ENCODE measurements at regions not wholly inside any gene's neighbourhood (a gene's known extent, or its start where the extent isn't known, plus 50 kb on each side); places are given as distances from the start of the nearest gene placed in this dataset.

- H3K27ac ChIP-seq = no peak overlapping the region
- DNase-seq (no peak), ATAC-seq (peak; percentile 56 to 82 (median 72))
- H3K27me3 ChIP-seq = no peaks in the 10 kb centered on the region
- H3K36me3 ChIP-seq = no peaks in the 10 kb centered on the region
- no peak overlapping the region for H3K4me3 ChIP-seq
- TF ChIP-seq POLR2A (IDR thresholded peaks at IDR 0.05) = no peak
- no peak for TF ChIP-seq CTCF (IDR thresholded peaks at IDR 0.05)
- H3K9me3 ChIP-seq = no peaks in the 10 kb centered on the region
- 38% methylated on average over 2 of the region's 2 CpGs for WGBS (ENCODE audit: insufficient coverage, low coverage, low lambda C conversion rate, missing lambda C conversion rate)
- intact Hi-C loops (cut with DNase I) = no loop called here
- peaks cover 0 to 9% (median 0%) of the 10 kb centered on the region in 4 donors for H3K4me1 ChIP-seq
Observed at GRCh38 chr9:32300373-32300772, 84.1 kb upstream of the ACO1 start.

GRCh38 chr9:32304495-32304894 is 79.9 kb upstream of the ACO1 start:
- TF ChIP-seq POLR2A (IDR thresholded peaks at IDR 0.05) (no peak), CTCF (IDR thresholded peaks at IDR 0.05) (no peak)
- Histone ChIP-seq H3K9me3 (no peaks in the 10 kb centered on the region), H3K36me3 (no peaks in the 10 kb centered on the region), H3K4me1 (peaks cover 0 to 9% (median 0%) of the 10 kb centered on the region in 4 donors), H3K27me3 (no peaks in the 10 kb centered on the region), H3K27ac (no peak overlapping the region), H3K4me3 (no peak overlapping the region)
- ATAC-seq = peak; percentile 58 to 81 (median 70)
- intact Hi-C loops (cut with DNase I) = no loop called here
- 0% methylated on average over 1 of the region's 1 CpG for WGBS (ENCODE audit: insufficient coverage, low coverage, low lambda C conversion rate, missing lambda C conversion rate)
- DNase-seq = no peak

- intact Hi-C loops (cut with DNase I) = no loop called here
- DNase-seq = no peak
- no peak overlapping the region for H3K27ac ChIP-seq
Observed at GRCh38 chr9:32306006-32306405, 78.4 kb upstream of the ACO1 start.

GRCh38 chr9:32319312-32319929 is 65.0 kb upstream of the ACO1 start:
- H3K27ac ChIP-seq = no peak overlapping the region
- intact Hi-C loops (cut with DNase I) = no loop called here
- ATAC-seq = no peak
- no peaks in the 10 kb centered on the region for H3K9me3 ChIP-seq
- no peak for DNase-seq
- TF ChIP-seq POLR2A (IDR thresholded peaks at IDR 0.05) = no peak
- no peak for TF ChIP-seq CTCF (IDR thresholded peaks at IDR 0.05)
- no peaks in the 10 kb centered on the region for H3K36me3 ChIP-seq
- H3K4me3 ChIP-seq = no peak overlapping the region
- no peaks in the 10 kb centered on the region for H3K27me3 ChIP-seq
- WGBS (ENCODE audit: insufficient coverage, low coverage, low lambda C conversion rate, missing lambda C conversion rate) = 72% methylated on average over 4 of the region's 4 CpGs
- H3K4me1 ChIP-seq = no peaks in the 10 kb centered on the region

More at GRCh38 chr9:32306006-32306405, 78.4 kb upstream of the ACO1 start:
- H3K9me3 ChIP-seq = no peaks in the 10 kb centered on the region
- peaks cover 0 to 4% (median 0%) of the 10 kb centered on the region in 4 donors for H3K4me1 ChIP-seq
- no peak overlapping the region for H3K4me3 ChIP-seq
- TF ChIP-seq CTCF (IDR thresholded peaks at IDR 0.05) = no peak
- TF ChIP-seq POLR2A (IDR thresholded peaks at IDR 0.05) = no peak
- no peak for ATAC-seq
- no peaks in the 10 kb centered on the region for H3K27me3 ChIP-seq
- no peaks in the 10 kb centered on the region for H3K36me3 ChIP-seq

GRCh38 chr9:32322622-32323021 is 61.8 kb upstream of the ACO1 start:
- no peak for DNase-seq
- TF ChIP-seq POLR2A (IDR thresholded peaks at IDR 0.05) (no peak), CTCF (IDR thresholded peaks at IDR 0.05) (no peak)
- H3K4me3 ChIP-seq = no peak overlapping the region
- H3K9me3 ChIP-seq = no peaks in the 10 kb centered on the region
- 59% methylated on average over 7 of the region's 7 CpGs for WGBS (ENCODE audit: insufficient coverage, low coverage, low lambda C conversion rate, missing lambda C conversion rate)
- no peaks in the 10 kb centered on the region for H3K27me3 ChIP-seq
- no peaks in the 10 kb centered on the region for H3K36me3 ChIP-seq
- intact Hi-C loops (cut with DNase I) = no loop called here
- no peaks in the 10 kb centered on the region for H3K4me1 ChIP-seq
- no peak for ATAC-seq
- no peak overlapping the region for H3K27ac ChIP-seq

Measured in right lobe of liver (tissue), 6 donors.